Esophagus squamous epithelium (tissue), 5 donors: ENCODE measurements at regions not wholly inside any gene's neighbourhood (a gene's known extent, or its start where the extent isn't known, plus 50 kb on each side); places are given as distances from the start of the nearest gene placed in this dataset.

ENCODE experiments used
- DNase-seq: peaks from one replicate; lab custom pipeline; 2025; lab: John Stamatoyannopoulos, UW
- H3K27ac ChIP-seq, 4 donors: fragments of 200-600 bp; sonication (generic); one replicate each; pipeline ENCODE4 v1.5.1; 2016 to 2019; ENCODE audit warnings: mild to moderate bottlenecking in 1 of 4
- H3K27me3 ChIP-seq, 4 donors: fragments of 200-600 bp; sonication (generic); 1 replicate in 3 of 4; 2 replicates in 1 of 4; pipeline versions ENCODE4 v1.5.1 to v1.6.0; 2017 to 2021; ENCODE audit warnings: antibody characterized with exemption in 1 of 4
- H3K36me3 ChIP-seq, 3 donors: fragments of 200-600 bp; sonication (generic); one replicate each; pipeline ENCODE4 v1.5.1; 2016 to 2019
- H3K4me1 ChIP-seq, 3 donors: fragments of 200-600 bp; sonication (generic); one replicate each; pipeline ENCODE4 v1.5.1; 2017 to 2019
- H3K4me3 ChIP-seq, 4 donors: fragments of 200-600 bp; sonication (generic); 1 replicate in 3 of 4; 2 replicates in 1 of 4; pipeline ENCODE4 v1.5.1; 2016 to 2019; ENCODE audit warnings: mild to moderate bottlenecking in 2 of 4, moderate library complexity in 1 of 4
- H3K9me3 ChIP-seq, 3 donors: fragments of 200-600 bp; sonication (generic); one replicate each; pipeline ENCODE4 v1.5.1; 2016 to 2019
- CTCF ChIP-seq, 6 experiments: fragments of 450-650 bp in 4 of 6; fragments of 200-600 bp in 2 of 6; sonication (generic) in 2 of 6; IDR thresholded peaks; one replicate each; pipeline ENCODE4 v1.5.1; 2016 to 2019; ENCODE audit warnings: antibody characterized with exemption in 6 of 6, mild to moderate bottlenecking in 4 of 6, moderate library complexity in 4 of 6
- POLR2A ChIP-seq, 4 donors: fragments of 450-650 bp; IDR thresholded peaks; one replicate each; pipeline ENCODE4 v1.6.1; 2017; ENCODE audit warnings: antibody characterized with exemption in 4 of 4, mild to moderate bottlenecking in 4 of 4, moderate library complexity in 3 of 4
- WGBS, 2 donors: methylation state at CpG; one replicate each; pipeline ENCODE4 v1.1.5; 2018; 5-methylcytosine and 5-hydroxymethylcytosine counted together
- intact Hi-C: fragments of 100-400 bp; cut with DNase I; formaldehyde crosslinking; loops from one replicate; pipeline ENCODE4 v1.15.0; 2022
- donor health status: DM: yes; HTN: yes; CAD: no.

- DNase-seq, result no peak
- Histone ChIP-seq H3K27me3 (peaks cover 0 to 3% (median 0%) of the 10 kb centered on the region in 4 donors), H3K36me3 (no peaks in the 10 kb centered on the region), H3K27ac (no peak overlapping the region), H3K9me3 (no peaks in the 10 kb centered on the region), H3K4me3 (no peak overlapping the region), H3K4me1 (peaks cover 0 to under 1% (median 0%) of the 10 kb centered on the region in 3 donors)
- TF ChIP-seq POLR2A (IDR thresholded peaks at IDR 0.05) (no peak), CTCF (IDR thresholded peaks at IDR 0.05) (no peak)
- intact Hi-C loops, result no loop called here
These were observed 87.3 kb downstream of the EMP1 start for GRCh38 chr12:13283867-13284266.

GRCh38 chr12:13282861-13283260, 86.3 kb downstream of the EMP1 start:
- DNase-seq, result no peak
- H3K9me3 ChIP-seq, result no peaks in the 10 kb centered on the region
- no peak overlapping the region for H3K27ac ChIP-seq
- 63 to 68% methylated on average over 2 of the region's 2 CpGs for WGBS, 2 donors
- H3K36me3 ChIP-seq, result no peaks in the 10 kb centered on the region
- H3K4me1 ChIP-seq, result peaks cover 0 to 7% (median 6%) of the 10 kb centered on the region in 3 donors
- no peak overlapping the region for H3K4me3 ChIP-seq
- intact Hi-C loops, result no loop called here
- H3K27me3 ChIP-seq, result peaks cover 0 to 9% (median 0%) of the 10 kb centered on the region in 4 donors
- no peak for TF ChIP-seq CTCF (IDR thresholded peaks at IDR 0.05)
- TF ChIP-seq POLR2A (IDR thresholded peaks at IDR 0.05), result no peak

DNA sequence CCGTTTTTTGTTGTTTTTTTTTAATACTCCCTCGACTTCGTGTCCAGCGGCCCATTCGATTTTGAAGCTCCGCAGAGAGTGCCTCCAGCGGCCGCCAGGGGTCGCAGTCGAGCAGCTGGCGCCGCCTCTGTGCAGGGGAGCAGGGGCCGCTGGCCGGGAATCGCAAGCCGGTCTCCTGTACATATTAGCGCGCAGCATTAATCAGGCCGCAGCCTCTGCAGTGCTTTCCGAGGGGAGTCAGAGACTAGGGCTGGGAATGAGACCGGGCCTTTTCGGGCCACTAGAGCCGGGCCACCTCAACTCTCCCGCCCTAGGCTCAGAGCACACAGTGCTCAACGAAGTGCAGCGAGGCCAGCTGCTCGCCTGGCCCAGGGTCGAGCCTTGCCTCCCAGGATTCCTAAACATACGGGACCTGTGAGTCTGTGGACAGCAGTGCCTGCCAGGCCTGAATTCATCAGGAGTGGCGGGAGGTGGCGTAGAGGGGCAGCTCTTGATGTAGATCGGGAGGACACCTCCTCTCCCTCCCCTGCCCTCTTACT, 81.8 kb downstream of the EMP1 start:
- WGBS, 2 donors, result 17 to 37% methylated on average over 10 to 25 of the region's 32 CpGs
- H3K4me3 ChIP-seq, result peak overlapping the region in 1 of 4 donors; percentile 47
- intact Hi-C loops, result loop anchor here (10.0 kb wide), 2 partner anchors 256 to 386 kb away; no protein-coding TSS in a partner anchor

DNA sequence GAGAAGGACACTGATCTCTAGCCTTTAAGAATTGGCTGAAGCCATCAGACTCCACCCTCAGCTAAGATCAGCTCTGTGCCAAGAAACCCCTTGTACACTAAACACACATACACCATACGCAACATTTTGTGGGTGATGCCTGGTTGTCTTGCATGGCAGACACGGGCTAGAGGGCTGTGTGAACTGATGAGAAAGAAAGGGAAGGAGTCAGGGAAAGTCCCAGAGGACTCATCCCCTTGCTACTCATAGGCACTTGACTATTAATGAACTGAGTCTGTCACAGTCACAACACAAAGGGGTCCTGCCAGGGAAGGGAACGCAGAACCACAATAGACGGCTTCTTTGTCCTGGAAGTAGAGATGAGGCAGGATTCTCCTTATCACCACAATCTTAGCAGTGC, 80.8 kb downstream of the EMP1 start:
- H3K27ac ChIP-seq, result no peak overlapping the region
- H3K4me3 ChIP-seq, result no peak overlapping the region
- H3K9me3 ChIP-seq, result no peaks in the 10 kb centered on the region
- no peak for DNase-seq
- H3K4me1 ChIP-seq, result peaks cover 0 to 9% (median 7%) of the 10 kb centered on the region in 3 donors
- no peaks in the 10 kb centered on the region for H3K36me3 ChIP-seq
- no peak for TF ChIP-seq POLR2A (IDR thresholded peaks at IDR 0.05)
- no peak for TF ChIP-seq CTCF (IDR thresholded peaks at IDR 0.05)
- intact Hi-C loops, result loop anchor here (10.0 kb wide), 2 partner anchors 258 to 388 kb away; no protein-coding TSS in a partner anchor
- peaks cover 0 to 46% (median 0%) of the 10 kb centered on the region in 4 donors for H3K27me3 ChIP-seq
- WGBS, 2 donors, result 73 to 83% methylated on average over 4 of the region's 4 CpGs

More for the DNA sequence above, 81.8 kb downstream of the EMP1 start:
- TF ChIP-seq CTCF (IDR thresholded peaks at IDR 0.05) (peak; percentile 77 to 99 (median 92)), POLR2A (IDR thresholded peaks at IDR 0.05) (no peak)
- DNase-seq, result no peak
- H3K36me3 ChIP-seq, result no peaks in the 10 kb centered on the region
- peaks cover 0 to 9% (median 7%) of the 10 kb centered on the region in 3 donors for H3K4me1 ChIP-seq
- no peaks in the 10 kb centered on the region for H3K9me3 ChIP-seq
- peaks cover 0 to 46% (median 0%) of the 10 kb centered on the region in 4 donors for H3K27me3 ChIP-seq
- no peak overlapping the region for H3K27ac ChIP-seq

DNA sequence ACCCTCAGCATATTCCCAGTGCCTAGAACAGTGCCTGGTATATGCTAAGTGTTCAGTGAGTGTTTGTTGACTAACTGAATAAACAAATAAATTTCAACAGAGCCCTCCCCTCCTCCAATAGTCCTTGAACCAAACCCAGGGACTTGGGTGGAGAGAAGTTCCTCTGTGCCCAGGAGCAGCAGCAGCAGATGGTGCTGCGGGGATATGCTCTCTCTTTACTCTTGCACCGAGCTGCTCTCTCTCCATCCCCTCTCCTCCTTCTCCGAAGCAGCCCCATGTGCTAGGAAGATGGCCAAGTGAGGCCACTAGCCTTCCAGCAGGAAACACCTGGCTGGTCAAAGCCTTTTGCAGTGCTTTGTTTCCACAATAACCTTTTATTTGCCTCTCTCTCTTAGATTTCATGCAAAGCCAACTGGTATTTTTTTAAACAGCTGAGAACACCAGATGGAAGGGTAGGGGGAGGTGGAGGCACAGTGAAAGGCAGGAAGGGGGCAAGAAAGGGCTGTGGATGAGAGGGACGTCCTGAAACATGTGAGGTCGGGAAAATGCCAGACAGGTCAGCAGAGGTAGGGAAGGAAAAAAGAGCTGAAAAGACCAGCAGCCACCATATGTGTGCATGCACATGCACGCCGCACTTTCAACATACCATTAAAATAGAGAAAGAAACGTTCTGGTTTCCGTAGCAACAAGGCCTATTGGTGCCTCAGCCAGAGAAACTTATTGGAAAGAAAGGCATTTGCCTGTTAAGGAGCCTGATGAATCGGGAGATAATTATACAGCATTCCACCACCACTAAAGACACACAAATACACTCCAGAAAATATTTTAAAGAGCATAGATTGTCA, 78.9 kb downstream of the EMP1 start:
- intact Hi-C loops, result loop anchor here (10.0 kb wide), 2 partner anchors 259 to 389 kb away; no protein-coding TSS in a partner anchor
- DNase-seq, result no peak
- H3K4me1 ChIP-seq, result peaks cover 0 to 9% (median 7%) of the 10 kb centered on the region in 3 donors
- H3K4me3 ChIP-seq, result no peak overlapping the region
- no peaks in the 10 kb centered on the region for H3K9me3 ChIP-seq
- H3K27me3 ChIP-seq, result peaks cover 0 to 50% (median 0%) of the 10 kb centered on the region in 4 donors
- TF ChIP-seq POLR2A (IDR thresholded peaks at IDR 0.05) (no peak), CTCF (IDR thresholded peaks at IDR 0.05) (no peak)
- no peak overlapping the region for H3K27ac ChIP-seq
- WGBS, 2 donors, result 42 to 51% methylated on average over 8 to 10 of the region's 10 CpGs
- H3K36me3 ChIP-seq, result no peaks in the 10 kb centered on the region
